HG03060 (cell line): ENCODE measurements at regions not wholly inside any gene's neighbourhood (a gene's known extent, or its start where the extent isn't known, plus 50 kb on each side); places are given as distances from the start of the nearest gene placed in this dataset.
"Not testable (repeated sequence)": the region's sequence is repeated elsewhere in the genome, so short reads cannot be mapped to it uniquely, and the experiment has no call there.

Experiments used
- ATAC-seq: cut with Tn5 transposase; IDR thresholded peaks from one replicate; pipeline ENCODE4 v1.9.1; 2021; ENCODE audit warnings: low read depth, moderate number of reproducible peaks; ENCODE audit not compliant: unreplicated experiment

GRCh38 chr7:65509368-65510186 is 135.9 kb downstream of the ZNF92 start:
- no peak for ATAC-seq

- ATAC-seq, result not testable (repeated sequence)
Observed at GRCh38 chr7:65510187-65510538, 136.5 kb downstream of the ZNF92 start.

GRCh38 chr7:65519751-65520150 is 146.1 kb downstream of the ZNF92 start:
- ATAC-seq, result not testable (repeated sequence)

GRCh38 chr7:65545465-65546161 is 172.0 kb downstream of the ZNF92 start:
- not testable (repeated sequence) for ATAC-seq

- not testable (repeated sequence) for ATAC-seq
Observed at GRCh38 chr7:65549589-65550443, 176.2 kb downstream of the ZNF92 start.

GRCh38 chr7:65550444-65550809 is 176.8 kb downstream of the ZNF92 start:
- not testable (repeated sequence) for ATAC-seq

GRCh38 chr7:65551042-65551441 is 177.4 kb downstream of the ZNF92 start:
- not testable (repeated sequence) for ATAC-seq

- not testable (repeated sequence) for ATAC-seq
Observed at GRCh38 chr7:65554553-65555476, 181.2 kb downstream of the ZNF92 start.

GRCh38 chr7:65558584-65558983 is 184.9 kb downstream of the ZNF92 start:
- ATAC-seq, result not testable (repeated sequence)

- not testable (repeated sequence) for ATAC-seq
Observed at GRCh38 chr7:65561786-65562372, 188.2 kb downstream of the ZNF92 start.

- ATAC-seq, result peak; percentile 43
Observed at GRCh38 chr7:65562522-65562921, 188.9 kb downstream of the ZNF92 start.

GRCh38 chr7:65563333-65563732 is 189.7 kb downstream of the ZNF92 start:
- not testable (repeated sequence) for ATAC-seq

GRCh38 chr7:65568226-65568625 is 194.6 kb downstream of the ZNF92 start:
- ATAC-seq, result not testable (repeated sequence)

GRCh38 chr7:65570990-65571389 is 197.3 kb downstream of the ZNF92 start:
- ATAC-seq, result not testable (repeated sequence)

- not testable (repeated sequence) for ATAC-seq
Observed at GRCh38 chr7:65572581-65572980, 198.9 kb downstream of the ZNF92 start.

GRCh38 chr7:65576370-65576769 is 202.7 kb downstream of the ZNF92 start:
- not testable (repeated sequence) for ATAC-seq

GRCh38 chr7:65582518-65583119 is 209.0 kb downstream of the ZNF92 start:
- ATAC-seq, result not testable (repeated sequence)

GRCh38 chr7:65602495-65602894 is 228.8 kb downstream of the ZNF92 start:
- not testable (repeated sequence) for ATAC-seq

GRCh38 chr7:65609131-65609530 is 235.5 kb downstream of the ZNF92 start:
- ATAC-seq, result no peak
